Heart left ventricle (tissue), 16 donors: ENCODE measurements at regions not wholly inside any gene's neighbourhood (a gene's known extent, or its start where the extent isn't known, plus 50 kb on each side); places are given as distances from the start of the nearest gene placed in this dataset.

Experiments
- ATAC-seq, 4 donors: fragments of 200-7000 bp; cut with Tn5 transposase; one replicate each; pipeline ENCODE4 v1.9.1; 2020 to 2022; ENCODE audit warnings: moderate library complexity in 4 of 4, mild to moderate bottlenecking in 3 of 4, moderate number of reproducible peaks in 1 of 4
- DNase-seq, 5 donors: peaks; one replicate each; pipeline ENCODE4 v3.0.0-alpha.2; 2020
- H3K27ac ChIP-seq, 12 donors: fragments of 200-600 bp; sonication (generic) in 4 of 12; one replicate each; pipeline versions ENCODE4 v1.5.0 to v1.8.0; 2016 to 2022; ENCODE audit warnings: mild to moderate bottlenecking in 2 of 12
- H3K27me3 ChIP-seq, 9 donors: fragments of 200-600 bp; sonication (generic) in 2 of 9; one replicate each; pipeline versions ENCODE4 v1.5.1 to v1.8.0; 2016 to 2022; ENCODE audit warnings: mild to moderate bottlenecking in 3 of 9
- H3K36me3 ChIP-seq, 9 donors: fragments of 200-600 bp; sonication (generic) in 2 of 9; one replicate each; pipeline versions ENCODE4 v1.5.0 to v1.8.0; 2018 to 2022; ENCODE audit warnings: mild to moderate bottlenecking in 2 of 9
- H3K4me1 ChIP-seq, 12 donors: fragments of 200-600 bp; sonication (generic) in 4 of 12; one replicate each; pipeline versions ENCODE4 v1.5.0 to v1.8.0; 2016 to 2022; ENCODE audit warnings: mild to moderate bottlenecking in 3 of 12
- H3K4me3 ChIP-seq, 12 donors: fragments of 200-600 bp; sonication (generic) in 4 of 12; one replicate each; pipeline versions ENCODE4 v1.5.0 to v1.8.0; 2017 to 2022; ENCODE audit warnings: mild to moderate bottlenecking in 9 of 12, moderate library complexity in 4 of 12
- H3K9me3 ChIP-seq, 12 donors: fragments of 200-600 bp; sonication (generic) in 4 of 12; one replicate each; pipeline versions ENCODE4 v1.5.0 to v1.8.0; 2016 to 2022; ENCODE audit warnings: mild to moderate bottlenecking in 1 of 12
- POLR2A ChIP-seq, 2 donors: fragments of 450-650 bp; IDR thresholded peaks; one replicate each; pipeline ENCODE4 v1.6.1; 2017; ENCODE audit warnings: antibody characterized with exemption in 2 of 2, mild to moderate bottlenecking in 2 of 2, moderate library complexity in 2 of 2
- WGBS, 4 donors: extraction: QIAGEN DNeasy Blood & Tissue Kit in 2 of 4; methylation state at CpG; one replicate each; pipeline versions ENCODE4 v1.1.5 to v1.1.7; 2013 to 2018; 5-methylcytosine and 5-hydroxymethylcytosine counted together
- intact Hi-C, 10 donors: fragments of 100-400 bp; cut with DNase I; formaldehyde crosslinking; loops; one replicate each; pipeline versions ENCODE4 v1.11.1 to v1.14.2; 2022
- TF ChIP-seq, protein P1 (sequence below), 12 donors: fragments of 200-600 bp; sonication (generic) in 4 of 12; IDR thresholded peaks; one replicate each; pipeline versions ENCODE4 v1.5.0 to v1.8.0; 2018 to 2022; ENCODE audit warnings: antibody characterized with exemption in 12 of 12, mild to moderate bottlenecking in 5 of 12
- donor health status: ischemic (EF 13 %, LVEDD 7.1; RV severe dilation, severe dysfunction).
- donor health status: healthy with polysubstance abuse.
- donor health status: DM: no; HTN: yes; CAD: no.
- donor health status: DM: no; HTN: no; CAD: no.
- donor health status: ischemic (EF 25% LVEDD 6.9; RV normal size, moderate dysfunction).
- donor health status: ischemic (EF 25% LVEDD 5.7; RV mildly dilated, moderate dysfunction).
- donor health status: healthy.
- donor health status: DM: yes; HTN: yes; CAD: no.
- donor health status: ischemic (EF 35%, LVEDD 5.7; RV mildly dilated, moderate dysfunction).
- donor health status: nonischemic (EF 11% LVEDD 7.7; RV severe dilation, severe dysfunction).
- donor health status: DM: yes; HTN: yes; CAD: no.
- donor health status: PGD.
- donor health status: ischemic (EF 29% LVEDD 5.4; RV normal size, mild dysfunction).
- donor health status: nonischemic (EF 23%, LVEDD 6.1; RV moderate dilation, normal function).

DNA sequence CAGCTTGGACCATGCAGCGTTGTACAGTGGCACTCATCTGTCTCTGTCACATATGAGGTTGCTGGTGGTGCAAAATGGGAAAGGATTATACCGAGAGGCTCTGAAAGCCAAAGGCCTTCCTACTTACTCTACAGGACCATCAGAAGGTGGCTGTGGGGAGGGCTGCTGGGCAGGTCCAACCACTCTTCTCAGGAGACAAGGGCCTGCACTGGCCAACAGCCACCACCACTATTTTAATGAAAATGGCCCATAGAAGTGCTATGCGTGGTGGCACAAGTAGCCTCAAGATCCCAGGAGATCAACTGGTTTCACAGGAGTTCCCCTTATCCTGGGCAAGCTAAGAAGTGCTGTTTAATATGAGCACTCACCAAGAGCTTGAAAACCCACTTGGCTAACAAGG lies 52.3 kb downstream of the MRPL57 start:
- no peak overlapping the region for H3K4me3 ChIP-seq
- intact Hi-C loops, result no loop called here
- no peak overlapping the region for H3K27ac ChIP-seq
- H3K9me3 ChIP-seq, result no peaks in the 10 kb centered on the region
- no peak for DNase-seq
- no peak for ATAC-seq
- peaks cover 0 to 8% (median 0%) of the 10 kb centered on the region in 12 donors for H3K4me1 ChIP-seq
- no peaks in the 10 kb centered on the region for H3K27me3 ChIP-seq
- TF ChIP-seq, protein P1, sequence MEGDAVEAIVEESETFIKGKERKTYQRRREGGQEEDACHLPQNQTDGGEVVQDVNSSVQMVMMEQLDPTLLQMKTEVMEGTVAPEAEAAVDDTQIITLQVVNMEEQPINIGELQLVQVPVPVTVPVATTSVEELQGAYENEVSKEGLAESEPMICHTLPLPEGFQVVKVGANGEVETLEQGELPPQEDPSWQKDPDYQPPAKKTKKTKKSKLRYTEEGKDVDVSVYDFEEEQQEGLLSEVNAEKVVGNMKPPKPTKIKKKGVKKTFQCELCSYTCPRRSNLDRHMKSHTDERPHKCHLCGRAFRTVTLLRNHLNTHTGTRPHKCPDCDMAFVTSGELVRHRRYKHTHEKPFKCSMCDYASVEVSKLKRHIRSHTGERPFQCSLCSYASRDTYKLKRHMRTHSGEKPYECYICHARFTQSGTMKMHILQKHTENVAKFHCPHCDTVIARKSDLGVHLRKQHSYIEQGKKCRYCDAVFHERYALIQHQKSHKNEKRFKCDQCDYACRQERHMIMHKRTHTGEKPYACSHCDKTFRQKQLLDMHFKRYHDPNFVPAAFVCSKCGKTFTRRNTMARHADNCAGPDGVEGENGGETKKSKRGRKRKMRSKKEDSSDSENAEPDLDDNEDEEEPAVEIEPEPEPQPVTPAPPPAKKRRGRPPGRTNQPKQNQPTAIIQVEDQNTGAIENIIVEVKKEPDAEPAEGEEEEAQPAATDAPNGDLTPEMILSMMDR (IDR thresholded peaks at IDR 0.05), result no peak
- no peak for TF ChIP-seq POLR2A (IDR thresholded peaks at IDR 0.05)
- 89 to 97% (median 91%) methylated on average over 3 of the region's 3 CpGs for WGBS, 4 donors
- no peaks in the 10 kb centered on the region for H3K36me3 ChIP-seq

DNA sequence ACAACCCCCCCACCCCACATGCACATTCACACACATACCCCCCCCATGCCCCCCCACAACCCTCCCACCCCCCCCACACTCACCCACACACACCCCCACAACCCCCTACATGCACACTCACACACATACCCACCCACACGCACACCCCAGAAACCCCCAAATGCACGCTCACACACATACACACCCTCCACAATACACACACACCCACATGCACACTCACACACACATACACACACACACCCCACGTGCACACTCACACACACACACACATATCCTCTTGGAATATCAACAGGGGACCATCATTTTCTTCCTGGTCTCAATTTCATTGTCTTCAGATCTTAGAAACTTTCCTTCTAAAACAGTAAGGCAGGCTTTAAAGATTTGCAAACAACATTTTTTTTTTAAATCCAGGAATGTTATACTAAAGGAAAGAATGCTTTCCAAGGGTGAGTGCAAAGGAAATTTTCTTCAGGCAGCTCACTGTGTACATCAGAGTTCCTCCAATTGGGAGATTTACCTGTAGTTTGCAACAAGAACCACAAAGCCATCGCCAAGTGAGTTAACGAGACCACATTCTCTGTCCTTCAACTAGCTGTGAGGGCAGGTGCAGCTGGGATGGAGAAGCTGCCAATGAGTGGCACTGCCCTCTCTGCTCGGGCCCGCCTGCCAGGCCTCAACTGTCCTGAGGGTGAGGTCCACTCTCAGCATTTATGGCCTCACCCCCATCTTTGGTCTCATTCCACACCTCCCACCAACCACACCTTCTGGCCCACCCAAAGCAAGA lies 53.0 kb downstream of the MRPL57 start:
- intact Hi-C loops, result no loop called here
- TF ChIP-seq, protein P1 (IDR thresholded peaks at IDR 0.05), result no peak
- TF ChIP-seq POLR2A (IDR thresholded peaks at IDR 0.05), result no peak

DNA sequence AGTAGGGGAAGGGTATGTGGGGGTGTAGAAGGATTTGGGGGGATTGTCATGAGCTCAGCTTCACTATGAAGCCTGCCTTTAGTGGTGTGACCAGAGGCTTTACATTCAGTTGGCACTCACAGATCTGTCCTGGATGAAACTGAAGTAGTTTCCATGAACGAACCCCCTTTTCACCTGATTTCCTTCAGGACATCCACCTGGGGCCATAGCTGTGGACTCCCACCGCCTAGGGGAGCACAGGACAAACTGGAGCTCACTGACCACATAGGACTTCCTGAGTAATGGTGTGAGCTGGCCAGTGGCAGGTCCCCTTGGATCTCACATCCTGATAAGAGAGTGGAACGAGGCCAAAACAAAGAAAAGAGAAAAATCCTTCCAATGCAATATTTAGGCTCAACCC lies 54.1 kb downstream of the MRPL57 start:
- WGBS, 4 donors, result 54 to 65% (median 64%) methylated on average over 3 of the region's 3 CpGs
- intact Hi-C loops, result no loop called here
- H3K4me1 ChIP-seq, result peaks cover 0 to 13% (median 4%) of the 10 kb centered on the region in 12 donors
- H3K27ac ChIP-seq, result no peak overlapping the region
- DNase-seq (no peak), ATAC-seq (no peak)
- H3K9me3 ChIP-seq, result no peaks in the 10 kb centered on the region
- no peaks in the 10 kb centered on the region for H3K36me3 ChIP-seq
- TF ChIP-seq, protein P1 (IDR thresholded peaks at IDR 0.05), result no peak
- TF ChIP-seq POLR2A (IDR thresholded peaks at IDR 0.05), result no peak
- no peak overlapping the region for H3K4me3 ChIP-seq
- no peaks in the 10 kb centered on the region for H3K27me3 ChIP-seq

More for the DNA sequence above, 53.0 kb downstream of the MRPL57 start:
- DNase-seq (no peak), ATAC-seq (no peak)
- H3K4me3 ChIP-seq, result no peak overlapping the region
- peaks cover 0 to 11% (median 3%) of the 10 kb centered on the region in 12 donors for H3K4me1 ChIP-seq
- WGBS, 4 donors, result 94 to 97% (median 95%) methylated on average over 7 of the region's 7 CpGs
- H3K27ac ChIP-seq, result no peak overlapping the region
- H3K27me3 ChIP-seq, result no peaks in the 10 kb centered on the region
- no peaks in the 10 kb centered on the region for H3K9me3 ChIP-seq
- H3K36me3 ChIP-seq, result no peaks in the 10 kb centered on the region

DNA sequence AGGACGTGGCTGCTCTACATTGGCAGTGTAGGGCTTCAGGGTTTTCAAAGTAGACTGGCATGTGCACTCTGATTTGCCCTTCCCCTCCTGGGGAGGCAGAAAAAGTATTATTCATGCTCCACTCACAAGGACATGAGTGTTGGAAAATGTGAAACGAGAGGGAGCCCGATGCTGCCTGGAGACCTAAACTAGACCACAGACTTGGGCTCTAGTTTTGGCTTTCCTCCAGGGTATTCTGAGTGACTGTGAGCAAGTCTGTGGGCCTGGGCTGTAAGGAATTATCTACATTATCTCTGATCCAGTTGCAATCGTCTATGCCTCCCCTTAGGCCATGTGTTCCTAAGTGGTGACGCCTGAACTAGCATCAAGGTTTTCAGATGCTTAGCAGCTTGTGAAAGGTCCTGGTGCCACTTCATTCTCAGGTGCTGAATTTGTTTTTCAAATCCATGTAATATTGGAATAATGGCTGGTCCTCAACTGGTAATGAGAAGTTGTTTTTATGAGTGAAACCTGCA lies 55.0 kb downstream of the MRPL57 start:
- Histone ChIP-seq H3K36me3 (no peaks in the 10 kb centered on the region), H3K27ac (no peak overlapping the region), H3K4me1 (peaks cover 0 to 13% (median 4%) of the 10 kb centered on the region in 12 donors), H3K27me3 (no peaks in the 10 kb centered on the region), H3K9me3 (no peaks in the 10 kb centered on the region), H3K4me3 (no peak overlapping the region)
- intact Hi-C loops, result no loop called here
- DNase-seq, result no peak
- TF ChIP-seq, protein P1 (IDR thresholded peaks at IDR 0.05), result no peak
- no peak for TF ChIP-seq POLR2A (IDR thresholded peaks at IDR 0.05)
- WGBS, 4 donors, result 67 to 80% (median 74%) methylated on average over 5 of the region's 5 CpGs
- no peak for ATAC-seq
